ENCODE measurements at regions not wholly inside any gene's neighbourhood (a gene's known extent, or its start where the extent isn't known, plus 50 kb on each side); places are given as distances from the start of the nearest gene placed in this dataset.

DNA sequence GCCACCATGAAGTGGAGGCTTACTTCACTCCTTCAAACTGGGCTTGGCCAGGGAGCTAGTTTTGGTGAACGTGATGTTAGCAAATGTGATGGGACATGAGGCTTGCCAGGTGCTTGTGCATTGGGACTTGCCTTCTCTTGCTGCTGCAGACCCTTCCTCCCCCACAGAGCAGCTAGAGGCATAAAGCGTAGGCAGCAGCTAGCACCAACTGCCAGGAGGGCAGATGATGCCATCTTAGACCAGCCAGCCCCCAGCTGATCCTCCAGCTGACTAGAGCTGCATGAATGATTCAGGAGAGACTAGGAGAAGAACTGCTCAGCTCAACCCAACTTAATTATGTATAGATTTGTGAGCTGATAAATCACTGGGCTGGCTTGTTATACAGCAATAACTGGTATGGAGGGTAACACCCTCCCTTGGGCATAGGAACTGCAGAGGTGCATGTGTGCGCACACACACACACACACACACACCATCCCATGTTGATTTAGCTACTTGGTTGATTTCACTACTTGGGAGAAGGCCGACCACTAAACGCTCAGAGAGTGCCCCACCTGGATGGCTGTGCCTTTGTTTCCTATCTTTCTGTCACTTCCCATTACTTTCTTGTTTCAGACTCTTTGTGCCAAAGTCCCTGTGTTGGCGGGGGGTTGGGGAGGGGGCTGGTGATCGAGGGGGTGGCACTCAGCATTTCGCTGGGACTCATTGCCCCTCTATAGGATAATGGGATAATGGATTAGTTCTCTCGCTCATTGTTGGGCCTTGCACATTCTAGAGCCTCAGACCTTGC is 202.8 kb downstream of the ADAMTS15 start:
- TF ChIP-seq, protein P1, sequence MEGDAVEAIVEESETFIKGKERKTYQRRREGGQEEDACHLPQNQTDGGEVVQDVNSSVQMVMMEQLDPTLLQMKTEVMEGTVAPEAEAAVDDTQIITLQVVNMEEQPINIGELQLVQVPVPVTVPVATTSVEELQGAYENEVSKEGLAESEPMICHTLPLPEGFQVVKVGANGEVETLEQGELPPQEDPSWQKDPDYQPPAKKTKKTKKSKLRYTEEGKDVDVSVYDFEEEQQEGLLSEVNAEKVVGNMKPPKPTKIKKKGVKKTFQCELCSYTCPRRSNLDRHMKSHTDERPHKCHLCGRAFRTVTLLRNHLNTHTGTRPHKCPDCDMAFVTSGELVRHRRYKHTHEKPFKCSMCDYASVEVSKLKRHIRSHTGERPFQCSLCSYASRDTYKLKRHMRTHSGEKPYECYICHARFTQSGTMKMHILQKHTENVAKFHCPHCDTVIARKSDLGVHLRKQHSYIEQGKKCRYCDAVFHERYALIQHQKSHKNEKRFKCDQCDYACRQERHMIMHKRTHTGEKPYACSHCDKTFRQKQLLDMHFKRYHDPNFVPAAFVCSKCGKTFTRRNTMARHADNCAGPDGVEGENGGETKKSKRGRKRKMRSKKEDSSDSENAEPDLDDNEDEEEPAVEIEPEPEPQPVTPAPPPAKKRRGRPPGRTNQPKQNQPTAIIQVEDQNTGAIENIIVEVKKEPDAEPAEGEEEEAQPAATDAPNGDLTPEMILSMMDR (IDR thresholded peaks at IDR 0.05), result no peak
- ATAC-seq (ENCODE audit: low FRiP score) (no peak), DNase-seq (ENCODE audit: low spot score) (no peak)

DNA sequence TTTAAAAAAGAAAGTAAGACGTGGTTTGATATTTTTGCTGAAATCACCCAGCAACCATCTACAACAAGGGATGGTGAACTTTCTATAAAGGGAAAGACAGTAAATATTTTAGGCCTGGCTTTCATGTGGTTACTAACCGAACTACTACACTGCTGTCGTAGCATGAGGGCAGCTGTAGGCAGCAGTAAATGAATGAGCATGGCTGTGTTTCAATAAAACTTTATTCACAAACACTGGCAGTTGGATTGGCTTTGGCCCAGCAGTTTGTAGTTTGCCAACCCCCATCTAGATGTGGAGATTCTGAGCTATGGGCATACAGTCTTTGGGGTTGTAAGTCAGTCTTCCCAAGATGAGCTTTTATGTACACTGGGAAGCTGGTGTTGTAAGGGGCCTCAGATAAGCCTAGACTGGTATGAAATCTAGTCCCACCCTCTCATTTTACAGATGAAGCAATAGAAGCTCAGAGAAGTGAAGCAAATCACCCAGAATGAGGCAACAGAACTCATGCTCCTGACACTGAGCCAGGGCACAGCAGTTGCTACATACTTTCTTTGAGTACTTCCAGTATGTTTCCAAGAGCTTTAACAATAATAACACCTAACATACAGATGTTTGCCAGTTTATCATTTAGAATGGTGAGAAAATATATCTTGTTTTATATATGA is 204.4 kb downstream of the ADAMTS15 start:
- ATAC-seq (ENCODE audit: low FRiP score) (peak; percentile 83), DNase-seq (ENCODE audit: low spot score) (no peak)
- TF ChIP-seq, protein P1 (IDR thresholded peaks at IDR 0.05), result no peak

DNA sequence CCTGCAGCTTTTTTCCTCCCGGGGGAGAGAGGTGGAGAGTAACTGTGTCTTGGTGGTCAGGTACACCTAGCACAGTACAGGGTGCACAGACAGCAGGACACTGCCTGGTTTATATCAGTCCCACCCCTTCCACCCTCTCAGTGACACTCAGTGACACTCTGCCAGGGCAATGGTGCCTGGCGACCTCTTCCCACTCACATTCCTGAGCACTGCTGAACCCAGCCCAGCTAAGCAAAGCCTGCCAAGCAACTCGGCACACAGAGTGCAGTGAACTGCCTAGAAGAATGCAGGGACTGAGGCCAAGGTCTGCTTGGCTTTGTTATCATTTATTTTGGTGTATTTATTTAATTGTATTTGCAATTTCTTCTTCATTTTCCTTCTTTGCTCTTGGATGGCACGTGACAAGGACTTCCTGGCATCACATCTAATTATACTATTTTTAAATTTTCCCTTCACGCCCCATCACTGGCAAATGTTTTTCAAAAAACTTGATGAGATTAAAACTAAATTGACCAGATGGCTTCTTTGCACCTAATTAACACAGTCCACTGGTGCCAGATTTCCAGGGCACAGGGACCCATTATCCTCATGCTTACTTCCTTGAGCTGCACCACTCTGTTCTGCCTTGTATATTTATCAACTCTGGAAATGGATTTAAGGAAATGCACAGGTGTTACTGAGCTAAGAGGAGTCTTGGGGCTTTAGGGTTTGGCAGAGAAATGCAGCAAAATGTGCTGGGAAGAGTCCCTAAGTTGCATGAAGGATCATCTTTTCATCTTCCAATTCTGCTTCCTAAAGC is 205.6 kb downstream of the ADAMTS15 start:
- TF ChIP-seq, protein P1 (IDR thresholded peaks at IDR 0.05), result no peak
- ATAC-seq (ENCODE audit: low FRiP score) (peak; percentile 71), DNase-seq (ENCODE audit: low spot score) (no peak)

DNA sequence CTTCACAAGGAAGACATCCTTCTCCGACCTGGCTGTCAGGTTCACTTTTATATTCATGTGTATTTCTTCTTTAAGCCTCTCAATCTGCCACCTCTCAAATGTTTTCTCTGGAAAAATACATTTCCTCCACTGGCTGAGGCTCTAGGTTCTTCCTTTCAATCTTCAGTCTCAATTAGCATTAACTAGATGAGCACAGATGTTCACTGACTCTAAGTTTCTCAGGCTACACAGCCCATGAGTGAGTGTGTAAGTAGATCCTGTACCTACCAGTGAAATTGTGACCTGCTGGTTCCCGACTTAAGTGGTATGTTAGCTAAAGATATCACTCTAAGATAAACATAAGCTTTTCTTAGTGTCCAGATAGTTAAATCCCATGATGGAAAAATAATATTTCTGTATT is 206.9 kb downstream of the ADAMTS15 start:
- DNase-seq (ENCODE audit: low spot score), result no peak
- TF ChIP-seq, protein P1 (IDR thresholded peaks at IDR 0.05), result no peak
- no peak for ATAC-seq (ENCODE audit: low FRiP score)

DNA sequence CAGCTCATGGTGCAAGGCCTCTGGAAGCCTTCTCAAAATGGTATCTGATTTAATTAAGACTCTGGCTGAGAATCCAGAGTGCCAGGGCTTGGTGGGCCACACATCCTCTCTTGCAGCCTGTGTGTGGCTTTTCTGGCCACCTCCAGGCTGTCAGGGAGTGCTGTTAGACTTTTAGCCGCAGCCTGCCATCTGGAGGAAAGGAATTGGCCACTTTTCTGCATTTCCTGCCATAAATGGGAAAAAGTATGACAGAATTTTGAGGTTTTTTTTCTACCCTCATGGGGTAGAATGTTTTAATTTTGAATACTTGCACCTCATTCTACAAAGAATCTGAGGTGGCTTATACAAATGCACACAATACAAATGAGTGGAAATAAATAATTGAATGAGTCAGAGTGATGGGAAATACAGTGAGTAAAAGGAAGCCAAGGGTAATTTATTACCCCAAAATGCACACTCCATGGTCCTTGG is 218.4 kb downstream of the ADAMTS15 start:
- no peak for ATAC-seq (ENCODE audit: low FRiP score)
- TF ChIP-seq, protein P1 (IDR thresholded peaks at IDR 0.05), result no peak

DNA sequence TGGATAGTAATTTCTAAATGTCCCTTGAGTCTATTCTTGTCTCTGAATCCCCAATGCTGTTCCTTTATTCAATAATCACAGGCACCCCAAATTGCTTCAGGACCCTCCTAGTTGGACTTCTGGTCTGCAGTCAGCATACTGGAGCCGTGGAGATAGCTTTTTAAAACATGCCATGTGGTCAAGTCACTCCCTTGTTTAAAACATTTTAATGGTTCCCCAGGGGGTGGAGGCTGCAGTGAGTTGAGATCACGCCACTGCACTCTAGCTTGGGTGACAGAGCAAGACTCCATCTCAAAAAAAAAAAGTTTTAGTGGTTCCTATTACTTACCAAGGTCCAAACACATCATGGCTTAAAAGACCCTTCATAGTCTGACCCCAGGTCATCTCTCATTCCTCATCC is 220.3 kb downstream of the ADAMTS15 start:
- ATAC-seq (ENCODE audit: low FRiP score), result no peak
- TF ChIP-seq, protein P1 (IDR thresholded peaks at IDR 0.05), result no peak
- DNase-seq (ENCODE audit: low spot score), result no peak

More for the DNA sequence above, 218.4 kb downstream of the ADAMTS15 start:
- DNase-seq (ENCODE audit: low spot score), result no peak
